Mucosa of gallbladder (tissue), 1 donor: ENCODE measurements at regions not wholly inside any gene's neighbourhood (a gene's known extent, or its start where the extent isn't known, plus 50 kb on each side); places are given as distances from the start of the nearest gene placed in this dataset.

Experiments
- DNase-seq: peaks from one replicate; pipeline ENCODE4 v3.0.0-alpha.2; 2020; ENCODE audit warnings: low spot score
- donor health status: DM: no; HTN: no; CAD: no.

GRCh38 chr5:117945258-117945657 lies 1043.1 kb downstream of the DTWD2 start:
- DNase-seq, result no peak

GRCh38 chr5:117943541-117943940 lies 1044.8 kb downstream of the DTWD2 start:
- DNase-seq, result no peak

- no peak for DNase-seq
Measured at GRCh38 chr5:117942861-117943519, 1045.4 kb downstream of the DTWD2 start.

- no peak for DNase-seq
Measured at GRCh38 chr5:117893211-117893610, 1095.1 kb downstream of the DTWD2 start.

GRCh38 chr5:117892360-117892759 lies 1096.0 kb downstream of the DTWD2 start:
- DNase-seq, result no peak

- no peak for DNase-seq
Measured at GRCh38 chr5:117889596-117889995, 1098.8 kb downstream of the DTWD2 start.

GRCh38 chr5:117888688-117889087 lies 1099.7 kb downstream of the DTWD2 start:
- no peak for DNase-seq

GRCh38 chr5:117881426-117882230 lies 1106.7 kb downstream of the DTWD2 start:
- DNase-seq, result no peak

- DNase-seq, result no peak
Measured at GRCh38 chr5:117880932-117881331, 1107.4 kb downstream of the DTWD2 start.

GRCh38 chr5:117877731-117878130 lies 1110.6 kb downstream of the DTWD2 start:
- no peak for DNase-seq

GRCh38 chr5:117872798-117873368 lies 1115.5 kb downstream of the DTWD2 start:
- DNase-seq, result no peak

GRCh38 chr5:117869596-117869995 lies 1118.8 kb downstream of the DTWD2 start:
- DNase-seq, result no peak

GRCh38 chr5:117863586-117864296 lies 1124.6 kb downstream of the DTWD2 start:
- no peak for DNase-seq

GRCh38 chr5:117860550-117860949 lies 1127.8 kb downstream of the DTWD2 start:
- no peak for DNase-seq

- no peak for DNase-seq
Measured at GRCh38 chr5:117859176-117859575, 1129.2 kb downstream of the DTWD2 start.

- DNase-seq, result no peak
Measured at GRCh38 chr5:117856713-117857112, 1131.6 kb downstream of the DTWD2 start.

- no peak for DNase-seq
Measured at GRCh38 chr5:117837786-117838185, 1150.6 kb downstream of the DTWD2 start.

- DNase-seq, result no peak
Measured at GRCh38 chr5:117833691-117834090, 1154.7 kb downstream of the DTWD2 start.

GRCh38 chr5:117829646-117830045 lies 1158.7 kb downstream of the DTWD2 start:
- no peak for DNase-seq

- DNase-seq, result no peak
Measured at GRCh38 chr5:117813850-117814249, 1174.5 kb downstream of the DTWD2 start.

- no peak for DNase-seq
Measured at GRCh38 chr5:117812861-117813260, 1175.5 kb downstream of the DTWD2 start.

GRCh38 chr5:117809251-117809650 lies 1179.1 kb downstream of the DTWD2 start:
- no peak for DNase-seq
